ENCODE measurements at regions not wholly inside any gene's neighbourhood (a gene's known extent, or its start where the extent isn't known, plus 50 kb on each side); places are given as distances from the start of the nearest gene placed in this dataset.
A peak's percentile ranks its signal among the peaks of the same experiment; 100 is the strongest.
"Not testable (repeated sequence)": the region's sequence is repeated elsewhere in the genome, so short reads cannot be mapped to it uniquely, and the experiment has no call there.

GRCh38 chr21:28127175-28127785 is 865.4 kb downstream of the LTN1 start:
- Histone ChIP-seq H3K36me3 (no peaks in the 10 kb centered on the region), H3K4me3 (no peak overlapping the region), H3K27ac (peak overlapping the region; percentile 17), H3K27me3 (no peaks in the 10 kb centered on the region), H3K4me1 (no peaks in the 10 kb centered on the region), H3K9me3 (peaks cover 11% of the 10 kb centered on the region)
- intact Hi-C loops (cut with DNase I), result no loop called here
- no peak for DNase-seq (ENCODE audit: extremely low spot score in 2 of 2)
- TF ChIP-seq POLR2AphosphoS5 (IDR thresholded peaks at IDR 0.05; ENCODE audit: insufficient read depth in 1 of 2, low read depth in 1 of 2), result no peak

- intact Hi-C loops (cut with DNase I), result no loop called here
- no peak for DNase-seq (ENCODE audit: extremely low spot score in 2 of 2)
- Histone ChIP-seq H3K27me3 (no peaks in the 10 kb centered on the region), H3K9me3 (peaks cover 10% of the 10 kb centered on the region), H3K27ac (no peak overlapping the region), H3K4me3 (no peak overlapping the region), H3K36me3 (no peaks in the 10 kb centered on the region), H3K4me1 (no peaks in the 10 kb centered on the region)
- TF ChIP-seq CTCF (IDR thresholded peaks at IDR 0.05) (no peak), POLR2A (IDR thresholded peaks at IDR 0.05) (no peak), POLR2AphosphoS5 (IDR thresholded peaks at IDR 0.05; ENCODE audit: insufficient read depth in 1 of 2, low read depth in 1 of 2) (no peak)
Measured at GRCh38 chr21:28126521-28127174, 866.0 kb downstream of the LTN1 start.

- no peaks in the 10 kb centered on the region for H3K27me3 ChIP-seq
- intact Hi-C loops (cut with DNase I), result no loop called here
Measured at GRCh38 chr21:28124541-28124940, 868.1 kb downstream of the LTN1 start.

GRCh38 chr21:28118570-28118969 is 874.1 kb downstream of the LTN1 start:
- no peak for DNase-seq (ENCODE audit: extremely low spot score in 2 of 2)

More at GRCh38 chr21:28124541-28124940, 868.1 kb downstream of the LTN1 start:
- no peak for DNase-seq (ENCODE audit: extremely low spot score in 2 of 2)
- TF ChIP-seq CTCF (IDR thresholded peaks at IDR 0.05) (no peak), POLR2AphosphoS5 (IDR thresholded peaks at IDR 0.05; ENCODE audit: insufficient read depth in 1 of 2, low read depth in 1 of 2) (no peak)
- H3K36me3 ChIP-seq, result no peaks in the 10 kb centered on the region
- H3K27ac ChIP-seq, result no peak overlapping the region
- no peaks in the 10 kb centered on the region for H3K4me1 ChIP-seq
- H3K9me3 ChIP-seq, result no peaks in the 10 kb centered on the region
- H3K4me3 ChIP-seq, result no peak overlapping the region

GRCh38 chr21:28114986-28115385 is 877.7 kb downstream of the LTN1 start:
- H3K36me3 ChIP-seq; H3K27ac ChIP-seq; DNase-seq (ENCODE audit: extremely low spot score in 2 of 2); H3K27me3 ChIP-seq; H3K9me3 ChIP-seq; H3K4me1 ChIP-seq; H3K4me3 ChIP-seq; intact Hi-C loops (cut with DNase I): not testable (repeated sequence)

More at GRCh38 chr21:28118570-28118969, 874.1 kb downstream of the LTN1 start:
- intact Hi-C loops (cut with DNase I), result no loop called here
- Histone ChIP-seq H3K4me3 (no peak overlapping the region), H3K4me1 (no peaks in the 10 kb centered on the region), H3K27ac (no peak overlapping the region), H3K27me3 (no peaks in the 10 kb centered on the region), H3K36me3 (no peaks in the 10 kb centered on the region), H3K9me3 (no peaks in the 10 kb centered on the region)
- TF ChIP-seq POLR2AphosphoS5 (IDR thresholded peaks at IDR 0.05; ENCODE audit: insufficient read depth in 1 of 2, low read depth in 1 of 2), result no peak
- TF ChIP-seq POLR2A (IDR thresholded peaks at IDR 0.05), result no peak
- TF ChIP-seq CTCF (IDR thresholded peaks at IDR 0.05), result no peak

GRCh38 chr21:28113718-28114117 is 879.0 kb downstream of the LTN1 start:
- no peak overlapping the region for H3K4me3 ChIP-seq
- H3K36me3 ChIP-seq, result no peaks in the 10 kb centered on the region
- intact Hi-C loops (cut with DNase I), result no loop called here
- DNase-seq (ENCODE audit: extremely low spot score in 2 of 2), result no peak
- no peaks in the 10 kb centered on the region for H3K9me3 ChIP-seq
- no peaks in the 10 kb centered on the region for H3K27me3 ChIP-seq
- TF ChIP-seq CTCF (IDR thresholded peaks at IDR 0.05) (no peak), POLR2A (IDR thresholded peaks at IDR 0.05) (no peak), POLR2AphosphoS5 (IDR thresholded peaks at IDR 0.05; ENCODE audit: insufficient read depth in 1 of 2, low read depth in 1 of 2) (no peak)
- H3K4me1 ChIP-seq, result no peaks in the 10 kb centered on the region
- H3K27ac ChIP-seq, result no peak overlapping the region

All from vagina (tissue), 2 donors.